Endothelial cell of umbilical vein (primary cell): ENCODE measurements at regions not wholly inside any gene's neighbourhood (a gene's known extent, or its start where the extent isn't known, plus 50 kb on each side); places are given as distances from the start of the nearest gene placed in this dataset.

Experiments used
- EZH2 ChIP-seq: IDR thresholded peaks from 2 replicates; pipeline ENCODE4 v1.6.1; 2012; ENCODE audit warnings: borderline replicate concordance, low read depth, mild to moderate bottlenecking, moderate library complexity, low read length, inconsistent platforms; ENCODE audit not compliant: severe bottlenecking
- GATA2 ChIP-seq: IDR thresholded peaks from 2 replicates; pipeline ENCODE4 v1.7.0; 2011; ENCODE audit warnings: low read depth, mild to moderate bottlenecking, moderate library complexity, mixed read lengths, low read length; ENCODE audit not compliant: insufficient read length, insufficient read depth
- JUN ChIP-seq: IDR thresholded peaks from 2 replicates; pipeline ENCODE4 v1.6.1; 2011; ENCODE audit warnings: borderline replicate concordance, low read depth; ENCODE audit not compliant: insufficient read length, insufficient read depth
- MAX ChIP-seq: IDR thresholded peaks from 2 replicates; pipeline ENCODE4 v1.6.1; 2011; ENCODE audit not compliant: insufficient read depth, insufficient read length
- MYC ChIP-seq: IDR thresholded peaks from one replicate; pipeline ENCODE4 v1.6.1; 2011; ENCODE audit warnings: mild to moderate bottlenecking, low read depth, low read length
- POLR2A ChIP-seq: IDR thresholded peaks from 2 replicates; pipeline ENCODE4 v1.6.1; 2012; ENCODE audit warnings: low read depth, mild to moderate bottlenecking, control low read depth, low read length
- POLR2AphosphoS5 ChIP-seq: IDR thresholded peaks from 2 replicates; pipeline ENCODE4 v1.6.1; 2012; ENCODE audit warnings: low read depth, mild to moderate bottlenecking, control low read depth, low read length, moderate library complexity; ENCODE audit not compliant: insufficient read depth
- TF ChIP-seq, protein P1 (sequence below), 2 donors: IDR thresholded peaks; 1 replicate in 1 of 2; 2 replicates in 1 of 2; pipeline ENCODE4 v1.5.1; 2011; ENCODE audit warnings: low read length in 2 of 2, mild to moderate bottlenecking in 2 of 2, moderate library complexity in 2 of 2, control low read depth in 1 of 2, inconsistent platforms in 1 of 2, low read depth in 1 of 2; ENCODE audit not compliant: insufficient read depth in 1 of 2; ENCODE audit errors: extremely low read depth in 1 of 2

GRCh38 chr6:15985379-15985959 lies 143.4 kb upstream of the MYLIP start:
- TF ChIP-seq, protein P1, sequence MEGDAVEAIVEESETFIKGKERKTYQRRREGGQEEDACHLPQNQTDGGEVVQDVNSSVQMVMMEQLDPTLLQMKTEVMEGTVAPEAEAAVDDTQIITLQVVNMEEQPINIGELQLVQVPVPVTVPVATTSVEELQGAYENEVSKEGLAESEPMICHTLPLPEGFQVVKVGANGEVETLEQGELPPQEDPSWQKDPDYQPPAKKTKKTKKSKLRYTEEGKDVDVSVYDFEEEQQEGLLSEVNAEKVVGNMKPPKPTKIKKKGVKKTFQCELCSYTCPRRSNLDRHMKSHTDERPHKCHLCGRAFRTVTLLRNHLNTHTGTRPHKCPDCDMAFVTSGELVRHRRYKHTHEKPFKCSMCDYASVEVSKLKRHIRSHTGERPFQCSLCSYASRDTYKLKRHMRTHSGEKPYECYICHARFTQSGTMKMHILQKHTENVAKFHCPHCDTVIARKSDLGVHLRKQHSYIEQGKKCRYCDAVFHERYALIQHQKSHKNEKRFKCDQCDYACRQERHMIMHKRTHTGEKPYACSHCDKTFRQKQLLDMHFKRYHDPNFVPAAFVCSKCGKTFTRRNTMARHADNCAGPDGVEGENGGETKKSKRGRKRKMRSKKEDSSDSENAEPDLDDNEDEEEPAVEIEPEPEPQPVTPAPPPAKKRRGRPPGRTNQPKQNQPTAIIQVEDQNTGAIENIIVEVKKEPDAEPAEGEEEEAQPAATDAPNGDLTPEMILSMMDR (IDR thresholded peaks at IDR 0.05; ENCODE audit: extremely low read depth in 1 of 2, insufficient read depth in 1 of 2, low read depth in 1 of 2, low read length in 2 of 2) = no peak
- TF ChIP-seq MAX = no peak
- TF ChIP-seq POLR2A = no peak
- no peak for TF ChIP-seq POLR2AphosphoS5
- no peak for TF ChIP-seq JUN
- no peak for TF ChIP-seq EZH2
- TF ChIP-seq MYC = no peak
- no peak for TF ChIP-seq GATA2
